GM06990 (cell line): ENCODE measurements at regions not wholly inside any gene's neighbourhood (a gene's known extent, or its start where the extent isn't known, plus 50 kb on each side); places are given as distances from the start of the nearest gene placed in this dataset.

Experiments used
- DNase-seq: peaks from one replicate; pipeline ENCODE4 v3.0.0-alpha.2; 2011; ENCODE audit not compliant: insufficient read length; ENCODE audit errors: extremely low read depth
- H3K27me3 ChIP-seq: replicated peaks from 2 replicates; pipeline ENCODE4 v1.6.0; 2011; ENCODE audit warnings: low read length; ENCODE audit not compliant: control insufficient read depth, insufficient read depth
- H3K36me3 ChIP-seq: 2 replicates; pipeline ENCODE4 v1.5.1; 2011; ENCODE audit warnings: low read length; ENCODE audit not compliant: control insufficient read depth, insufficient read depth
- H3K4me3 ChIP-seq: replicated peaks from 2 replicates; pipeline ENCODE4 v1.5.1; 2011; ENCODE audit warnings: low read depth, mild to moderate bottlenecking, control low read depth, low read length
- TF ChIP-seq, protein P1 (sequence below): IDR thresholded peaks from 2 replicates; pipeline ENCODE4 v1.5.1; 2011; ENCODE audit warnings: low read length, control low read depth, mild to moderate bottlenecking, inconsistent platforms; ENCODE audit not compliant: insufficient read depth, poor library complexity, severe bottlenecking

DNA sequence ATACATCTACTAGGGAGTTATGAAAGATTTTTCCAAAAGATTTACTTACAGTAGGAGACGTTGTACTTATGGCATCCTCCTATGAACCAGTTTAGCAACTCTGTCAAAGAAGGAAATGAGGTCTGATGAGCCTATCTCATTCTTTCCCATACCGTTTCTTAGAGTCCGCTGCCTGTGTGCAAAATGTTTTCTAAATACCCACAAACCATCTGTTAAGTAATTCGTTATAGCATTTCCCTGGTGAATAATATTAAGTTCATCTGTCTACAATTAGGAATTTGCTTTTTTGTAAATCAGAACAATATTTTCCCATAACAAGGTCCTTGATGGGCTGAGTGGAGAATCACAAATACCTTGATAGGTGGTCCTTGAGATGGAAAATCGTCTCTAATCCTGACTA is 178.8 kb upstream of the TMTC4 start:
- no peak overlapping the region for H3K4me3 ChIP-seq
- DNase-seq, result no peak
- TF ChIP-seq, protein P1, sequence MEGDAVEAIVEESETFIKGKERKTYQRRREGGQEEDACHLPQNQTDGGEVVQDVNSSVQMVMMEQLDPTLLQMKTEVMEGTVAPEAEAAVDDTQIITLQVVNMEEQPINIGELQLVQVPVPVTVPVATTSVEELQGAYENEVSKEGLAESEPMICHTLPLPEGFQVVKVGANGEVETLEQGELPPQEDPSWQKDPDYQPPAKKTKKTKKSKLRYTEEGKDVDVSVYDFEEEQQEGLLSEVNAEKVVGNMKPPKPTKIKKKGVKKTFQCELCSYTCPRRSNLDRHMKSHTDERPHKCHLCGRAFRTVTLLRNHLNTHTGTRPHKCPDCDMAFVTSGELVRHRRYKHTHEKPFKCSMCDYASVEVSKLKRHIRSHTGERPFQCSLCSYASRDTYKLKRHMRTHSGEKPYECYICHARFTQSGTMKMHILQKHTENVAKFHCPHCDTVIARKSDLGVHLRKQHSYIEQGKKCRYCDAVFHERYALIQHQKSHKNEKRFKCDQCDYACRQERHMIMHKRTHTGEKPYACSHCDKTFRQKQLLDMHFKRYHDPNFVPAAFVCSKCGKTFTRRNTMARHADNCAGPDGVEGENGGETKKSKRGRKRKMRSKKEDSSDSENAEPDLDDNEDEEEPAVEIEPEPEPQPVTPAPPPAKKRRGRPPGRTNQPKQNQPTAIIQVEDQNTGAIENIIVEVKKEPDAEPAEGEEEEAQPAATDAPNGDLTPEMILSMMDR, result no peak
- H3K27me3 ChIP-seq, result no peaks in the 10 kb centered on the region
- H3K36me3 ChIP-seq, result no peaks in the 10 kb centered on the region

DNA sequence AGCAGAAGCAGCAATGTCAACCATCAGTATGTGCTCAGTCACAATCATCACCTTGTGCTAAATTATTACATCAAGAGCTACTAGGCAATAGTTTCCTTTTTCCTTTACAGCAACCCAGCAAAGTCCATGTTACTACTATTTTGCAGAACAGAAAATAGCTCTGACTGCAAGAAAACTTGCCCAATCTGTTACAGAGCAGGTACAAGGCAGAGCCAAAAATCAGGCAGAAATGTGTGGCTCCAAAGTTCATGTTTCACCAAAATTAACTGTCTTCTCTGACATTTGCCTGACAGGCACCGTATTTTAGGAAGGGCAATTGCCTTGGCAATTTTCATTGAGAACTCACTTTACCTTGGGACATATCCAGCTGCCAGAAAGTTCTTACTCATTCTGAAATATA is 177.6 kb upstream of the TMTC4 start:
- no peak for DNase-seq
- TF ChIP-seq, protein P1, result no peak
- Histone ChIP-seq H3K4me3 (no peak overlapping the region), H3K27me3 (no peaks in the 10 kb centered on the region), H3K36me3 (no peaks in the 10 kb centered on the region)

DNA sequence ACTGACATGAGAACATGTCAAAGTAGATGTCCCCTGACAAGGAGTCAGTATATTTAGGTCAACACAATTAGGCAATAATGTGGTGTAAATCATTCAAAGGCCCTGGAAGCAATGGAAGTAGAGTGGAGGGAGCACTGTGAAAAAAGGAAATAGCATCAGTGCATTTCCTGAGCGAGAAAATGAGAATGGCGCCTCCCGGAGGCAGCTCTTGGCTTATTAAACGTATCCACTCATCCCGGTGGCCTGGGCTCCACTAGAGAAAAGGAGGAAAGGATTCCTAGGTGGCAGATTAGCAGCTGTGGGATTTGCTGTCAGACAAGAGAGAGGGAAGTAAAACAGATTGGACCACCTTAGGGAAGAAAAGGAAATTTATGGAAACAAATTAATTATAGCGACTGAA is 173.7 kb upstream of the TMTC4 start:
- no peaks in the 10 kb centered on the region for H3K36me3 ChIP-seq
- no peak overlapping the region for H3K4me3 ChIP-seq
- H3K27me3 ChIP-seq, result no peaks in the 10 kb centered on the region
- no peak for DNase-seq
- TF ChIP-seq, protein P1, result peak; percentile 6

DNA sequence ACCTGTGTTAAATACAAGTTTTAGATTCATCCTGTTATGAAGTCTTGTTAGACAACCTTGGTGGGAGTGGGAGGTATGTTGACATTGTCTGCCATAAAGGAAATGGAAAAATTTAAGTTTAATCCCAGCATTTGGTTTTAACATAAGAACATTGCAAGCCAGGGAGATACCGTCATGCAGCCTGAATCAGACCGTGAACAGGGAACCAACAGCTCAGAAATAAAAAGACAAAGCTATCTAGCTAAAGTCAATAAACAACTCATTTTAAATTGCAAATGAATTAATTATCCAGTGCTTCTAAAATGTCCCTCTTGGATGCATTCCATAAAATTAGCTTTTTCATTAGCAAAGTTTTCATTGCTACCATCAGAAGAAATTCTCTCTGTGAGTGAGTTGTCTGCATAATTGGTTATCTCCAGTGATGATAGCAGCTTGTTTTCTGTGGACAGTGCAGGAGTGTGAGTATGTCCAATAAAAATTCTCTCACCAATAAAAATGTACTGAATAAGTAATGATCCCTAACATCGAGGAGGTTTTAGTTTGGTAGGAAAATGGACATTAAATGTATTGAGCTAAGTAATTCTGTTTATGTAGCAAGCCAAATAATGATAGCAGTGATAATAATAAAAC is 170.6 kb upstream of the TMTC4 start:
- no peak for DNase-seq
- no peaks in the 10 kb centered on the region for H3K36me3 ChIP-seq
- H3K4me3 ChIP-seq, result no peak overlapping the region
- TF ChIP-seq, protein P1, result no peak
- H3K27me3 ChIP-seq, result no peaks in the 10 kb centered on the region

DNA sequence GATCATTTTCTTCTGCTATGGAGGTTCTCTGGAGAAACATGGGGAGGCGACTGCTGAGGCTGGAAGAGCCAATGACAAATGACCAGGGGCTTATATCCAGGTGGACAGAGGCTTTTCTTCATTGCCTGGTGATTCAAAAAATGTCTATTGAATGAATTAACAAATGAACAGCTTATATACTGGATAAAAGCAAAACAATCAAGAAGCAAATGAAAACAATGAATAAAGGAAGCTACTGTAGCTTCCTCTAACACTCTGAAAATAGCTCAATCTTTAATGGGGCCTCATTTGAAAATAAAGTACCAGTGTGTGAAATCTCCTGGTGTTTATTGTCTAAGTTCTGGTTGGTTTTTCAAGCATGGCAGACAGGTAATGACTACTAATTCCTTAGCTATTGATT is 167.5 kb upstream of the TMTC4 start:
- Histone ChIP-seq H3K36me3 (no peaks in the 10 kb centered on the region), H3K27me3 (no peaks in the 10 kb centered on the region), H3K4me3 (no peak overlapping the region)
- no peak for DNase-seq
- TF ChIP-seq, protein P1, result no peak

DNA sequence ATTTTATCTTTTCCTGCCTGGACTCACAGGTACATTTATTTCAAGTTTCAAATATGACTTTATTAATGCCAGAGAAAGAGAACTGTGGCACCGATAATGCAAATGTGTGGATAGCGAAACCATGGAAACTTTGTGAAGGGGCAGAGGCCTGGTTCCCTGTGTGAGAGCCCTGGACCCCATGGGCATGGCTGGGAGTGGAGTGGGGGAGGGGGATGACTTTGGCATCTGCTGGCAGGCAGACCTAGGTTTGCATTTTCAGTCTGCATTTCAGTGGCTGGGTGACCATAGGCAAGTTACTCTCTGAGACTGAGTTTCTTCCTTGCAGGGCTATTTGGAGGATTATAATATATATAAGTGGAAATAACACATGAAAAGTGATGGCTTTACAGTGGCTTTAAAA is 163.8 kb upstream of the TMTC4 start:
- Histone ChIP-seq H3K36me3 (no peaks in the 10 kb centered on the region), H3K4me3 (no peak overlapping the region), H3K27me3 (no peaks in the 10 kb centered on the region)
- DNase-seq, result no peak
- TF ChIP-seq, protein P1, result no peak
